ENCODE measurements at regions not wholly inside any gene's neighbourhood (a gene's known extent, or its start where the extent isn't known, plus 50 kb on each side); places are given as distances from the start of the nearest gene placed in this dataset.

DNA sequence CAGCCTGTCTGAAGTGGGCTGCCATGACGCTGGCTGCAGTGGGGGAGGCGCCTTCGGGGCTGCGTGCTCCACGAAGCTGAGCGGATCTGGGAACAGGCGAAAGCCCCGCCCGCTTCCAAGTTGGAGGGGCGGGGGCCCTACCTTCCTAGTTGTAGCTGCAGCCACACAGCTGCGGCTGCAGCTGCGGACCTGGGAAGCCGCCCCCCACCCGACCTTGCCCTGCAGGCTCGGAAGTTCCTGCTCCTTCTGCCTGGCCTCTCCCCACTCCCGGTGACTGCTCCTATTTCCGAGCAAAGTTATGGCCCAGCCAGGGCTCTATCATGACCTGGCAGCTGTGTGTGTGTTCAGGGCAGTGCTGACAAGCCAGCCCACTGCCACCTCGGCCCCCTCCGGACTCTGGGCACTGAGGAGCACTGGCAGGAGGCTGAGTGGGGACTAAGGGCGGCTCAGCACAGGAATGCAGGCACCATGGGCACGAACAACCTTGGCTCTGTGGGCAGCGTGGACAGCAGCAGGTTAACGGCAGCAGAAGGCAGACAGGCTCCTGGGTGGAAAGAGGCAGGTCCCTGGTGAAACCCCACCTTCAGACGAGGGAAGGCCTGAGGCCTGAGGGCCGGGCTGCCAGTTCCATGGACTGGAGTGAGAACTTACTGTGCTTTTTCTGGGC lies 352.4 kb upstream of the TMCO5A start:
- Histone ChIP-seq H3K27ac (ENCODE audit: low read length) (no peak overlapping the region), H3K36me3 (ENCODE audit: control insufficient read depth, insufficient read depth, low read length) (no peaks in the 10 kb centered on the region), H3K4me3 (ENCODE audit: low read depth in 2 of 2, low read length in 2 of 2) (no peak overlapping the region), H3K27me3 (ENCODE audit: control insufficient read depth, insufficient read depth, low read length) (no peaks in the 10 kb centered on the region), H3K4me1 (ENCODE audit: control insufficient read depth, insufficient read depth, low read length) (no peaks in the 10 kb centered on the region), H3K9me3 (ENCODE audit: control insufficient read depth, insufficient read depth, low read depth, low read length) (peaks cover 3% of the 10 kb centered on the region; the same call in 1 of the 2 replicates)
- intact Hi-C loops (cut with micrococcal nuclease; ENCODE audit: unreplicated experiment): no loop called here
- POLR2A ChIA-PET: no interaction called here
- no peak for DNase-seq (ENCODE audit: low read depth, low spot score)
- TF ChIP-seq, protein P1, sequence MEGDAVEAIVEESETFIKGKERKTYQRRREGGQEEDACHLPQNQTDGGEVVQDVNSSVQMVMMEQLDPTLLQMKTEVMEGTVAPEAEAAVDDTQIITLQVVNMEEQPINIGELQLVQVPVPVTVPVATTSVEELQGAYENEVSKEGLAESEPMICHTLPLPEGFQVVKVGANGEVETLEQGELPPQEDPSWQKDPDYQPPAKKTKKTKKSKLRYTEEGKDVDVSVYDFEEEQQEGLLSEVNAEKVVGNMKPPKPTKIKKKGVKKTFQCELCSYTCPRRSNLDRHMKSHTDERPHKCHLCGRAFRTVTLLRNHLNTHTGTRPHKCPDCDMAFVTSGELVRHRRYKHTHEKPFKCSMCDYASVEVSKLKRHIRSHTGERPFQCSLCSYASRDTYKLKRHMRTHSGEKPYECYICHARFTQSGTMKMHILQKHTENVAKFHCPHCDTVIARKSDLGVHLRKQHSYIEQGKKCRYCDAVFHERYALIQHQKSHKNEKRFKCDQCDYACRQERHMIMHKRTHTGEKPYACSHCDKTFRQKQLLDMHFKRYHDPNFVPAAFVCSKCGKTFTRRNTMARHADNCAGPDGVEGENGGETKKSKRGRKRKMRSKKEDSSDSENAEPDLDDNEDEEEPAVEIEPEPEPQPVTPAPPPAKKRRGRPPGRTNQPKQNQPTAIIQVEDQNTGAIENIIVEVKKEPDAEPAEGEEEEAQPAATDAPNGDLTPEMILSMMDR (IDR thresholded peaks at IDR 0.05): no peak
- TF ChIP-seq TCF7L2 (IDR thresholded peaks at IDR 0.05; ENCODE audit: low read depth, low read length): no peak
- TF ChIP-seq, protein P2, sequence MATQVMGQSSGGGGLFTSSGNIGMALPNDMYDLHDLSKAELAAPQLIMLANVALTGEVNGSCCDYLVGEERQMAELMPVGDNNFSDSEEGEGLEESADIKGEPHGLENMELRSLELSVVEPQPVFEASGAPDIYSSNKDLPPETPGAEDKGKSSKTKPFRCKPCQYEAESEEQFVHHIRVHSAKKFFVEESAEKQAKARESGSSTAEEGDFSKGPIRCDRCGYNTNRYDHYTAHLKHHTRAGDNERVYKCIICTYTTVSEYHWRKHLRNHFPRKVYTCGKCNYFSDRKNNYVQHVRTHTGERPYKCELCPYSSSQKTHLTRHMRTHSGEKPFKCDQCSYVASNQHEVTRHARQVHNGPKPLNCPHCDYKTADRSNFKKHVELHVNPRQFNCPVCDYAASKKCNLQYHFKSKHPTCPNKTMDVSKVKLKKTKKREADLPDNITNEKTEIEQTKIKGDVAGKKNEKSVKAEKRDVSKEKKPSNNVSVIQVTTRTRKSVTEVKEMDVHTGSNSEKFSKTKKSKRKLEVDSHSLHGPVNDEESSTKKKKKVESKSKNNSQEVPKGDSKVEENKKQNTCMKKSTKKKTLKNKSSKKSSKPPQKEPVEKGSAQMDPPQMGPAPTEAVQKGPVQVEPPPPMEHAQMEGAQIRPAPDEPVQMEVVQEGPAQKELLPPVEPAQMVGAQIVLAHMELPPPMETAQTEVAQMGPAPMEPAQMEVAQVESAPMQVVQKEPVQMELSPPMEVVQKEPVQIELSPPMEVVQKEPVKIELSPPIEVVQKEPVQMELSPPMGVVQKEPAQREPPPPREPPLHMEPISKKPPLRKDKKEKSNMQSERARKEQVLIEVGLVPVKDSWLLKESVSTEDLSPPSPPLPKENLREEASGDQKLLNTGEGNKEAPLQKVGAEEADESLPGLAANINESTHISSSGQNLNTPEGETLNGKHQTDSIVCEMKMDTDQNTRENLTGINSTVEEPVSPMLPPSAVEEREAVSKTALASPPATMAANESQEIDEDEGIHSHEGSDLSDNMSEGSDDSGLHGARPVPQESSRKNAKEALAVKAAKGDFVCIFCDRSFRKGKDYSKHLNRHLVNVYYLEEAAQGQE (IDR thresholded peaks at IDR 0.05; ENCODE audit: insufficient read depth in 1 of 2, low read depth in 2 of 2, low read length in 1 of 2): no peak
- no peak for TF ChIP-seq SIN3A (IDR thresholded peaks at IDR 0.05; ENCODE audit: borderline replicate concordance, insufficient read depth, low read depth, low read length)
- no peak for TF ChIP-seq POLR2AphosphoS5 (IDR thresholded peaks at IDR 0.05; ENCODE audit: low read depth, low read length)
- no peak for ATAC-seq
- BruUV-seq (replicated peaks): no TSS peak
- in situ Hi-C loops (cut with HindIII; ENCODE audit: low pct_unique_long_range_greater_than_20kb, low sequenced_read_pairs): no loop called here
- CTCF ChIA-PET: no interaction called here

DNA sequence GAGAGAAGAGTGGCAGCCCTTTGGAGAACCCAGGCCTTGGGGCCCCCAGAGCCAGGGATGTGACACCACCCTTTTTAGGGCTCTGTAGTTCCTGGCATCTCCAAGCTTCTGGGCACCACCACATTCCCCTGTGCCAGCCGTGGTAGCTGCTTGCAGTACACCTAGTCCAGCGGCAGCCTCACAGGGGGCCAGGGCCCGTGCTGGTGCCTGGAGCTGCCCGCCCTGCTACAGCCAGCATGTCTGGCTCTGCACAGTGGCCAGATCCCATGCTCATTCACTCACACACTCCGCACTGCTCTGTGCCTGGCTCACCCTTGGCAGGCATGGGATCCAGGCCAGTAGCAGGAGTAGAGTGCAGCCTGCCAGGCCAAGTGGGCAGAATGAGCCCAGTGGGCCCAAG lies 351.6 kb upstream of the TMCO5A start:
- POLR2A ChIA-PET: no interaction called here

More for the DNA sequence above, 351.6 kb upstream of the TMCO5A start:
- ATAC-seq: no peak
- no peak for TF ChIP-seq TCF7L2 (IDR thresholded peaks at IDR 0.05; ENCODE audit: low read depth, low read length)
- TF ChIP-seq, protein P2 (IDR thresholded peaks at IDR 0.05; ENCODE audit: insufficient read depth in 1 of 2, low read depth in 2 of 2, low read length in 1 of 2): no peak
- no peak for TF ChIP-seq SIN3A (IDR thresholded peaks at IDR 0.05; ENCODE audit: borderline replicate concordance, insufficient read depth, low read depth, low read length)
- no peak for TF ChIP-seq POLR2AphosphoS5 (IDR thresholded peaks at IDR 0.05; ENCODE audit: low read depth, low read length)
- TF ChIP-seq, protein P1 (IDR thresholded peaks at IDR 0.05): no peak
- no TSS peak for BruUV-seq (replicated peaks)
- no peaks in the 10 kb centered on the region for H3K4me1 ChIP-seq (ENCODE audit: control insufficient read depth, insufficient read depth, low read length)
- H3K9me3 ChIP-seq (ENCODE audit: control insufficient read depth, insufficient read depth, low read depth, low read length): peaks cover 5% of the 10 kb centered on the region; the same call in 1 of the 2 replicates
- H3K27ac ChIP-seq (ENCODE audit: low read length): no peak overlapping the region
- intact Hi-C loops (cut with micrococcal nuclease; ENCODE audit: unreplicated experiment): no loop called here
- in situ Hi-C loops (cut with HindIII; ENCODE audit: low pct_unique_long_range_greater_than_20kb, low sequenced_read_pairs): no loop called here
- H3K36me3 ChIP-seq (ENCODE audit: control insufficient read depth, insufficient read depth, low read length): no peaks in the 10 kb centered on the region
- DNase-seq (ENCODE audit: low read depth, low spot score): no peak
- no peak overlapping the region for H3K4me3 ChIP-seq (ENCODE audit: low read depth in 2 of 2, low read length in 2 of 2)
- CTCF ChIA-PET: no interaction called here
- H3K27me3 ChIP-seq (ENCODE audit: control insufficient read depth, insufficient read depth, low read length): no peaks in the 10 kb centered on the region

All from Panc1 (cell line).